ENCODE measurements at regions not wholly inside any gene's neighbourhood (a gene's known extent, or its start where the extent isn't known, plus 50 kb on each side); places are given as distances from the start of the nearest gene placed in this dataset.
"Not testable (repeated sequence)": the region's sequence is repeated elsewhere in the genome, so short reads cannot be mapped to it uniquely, and the experiment has no call there.

DNA sequence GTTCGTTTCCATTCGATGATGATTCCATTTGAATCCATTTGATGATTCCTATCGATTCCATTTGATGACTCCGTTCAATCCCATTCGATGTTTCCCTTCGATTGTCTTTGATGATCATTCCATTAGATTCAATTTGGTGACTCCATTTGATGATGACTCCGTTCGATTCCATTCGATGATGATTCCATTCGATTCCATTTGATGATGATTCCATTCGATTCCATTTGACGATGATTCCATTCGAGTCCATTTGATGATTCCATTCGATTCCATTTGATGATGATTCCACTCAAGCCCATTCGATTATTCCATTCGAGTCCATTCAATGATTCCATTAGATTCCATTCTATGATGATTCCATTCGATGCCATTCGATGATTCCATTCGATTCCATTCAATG lies 2730.6 kb downstream of the RPIA start:
- H4K20me1 ChIP-seq (replicated peaks; ENCODE audit: control insufficient read depth, extremely low read depth, insufficient read depth, low read length); H3K27me3 ChIP-seq (ENCODE audit: control insufficient read depth in 2 of 2, insufficient read depth in 2 of 2, low read length in 2 of 2); H3K36me3 ChIP-seq (ENCODE audit: control insufficient read depth in 2 of 2, extremely low read depth in 1 of 2, insufficient read depth in 2 of 2, low read length in 2 of 2); DNase-seq (ENCODE audit: low read depth, low spot score); dilution Hi-C loops (cut with MboI; ENCODE audit: extremely low pct_ligation_motif_present, low sequenced_read_pairs); H3K27ac ChIP-seq (ENCODE audit: insufficient read depth, low read depth, low read length); H3K4me3 ChIP-seq (replicated peaks in 1 of 3; ENCODE audit: insufficient read depth in 1 of 3, low read depth in 1 of 3, low read length in 3 of 3); CTCF ChIA-PET; FAIRE-seq; H3K4me1 ChIP-seq (ENCODE audit: control insufficient read depth, extremely low read depth, insufficient read depth, low read length); H2AFZ ChIP-seq (ENCODE audit: low read depth, low read length); BruUV-seq (replicated peaks); POLR2A ChIA-PET; H3K4me2 ChIP-seq (ENCODE audit: insufficient read depth, low read length); intact Hi-C loops (cut with micrococcal nuclease); H3K79me2 ChIP-seq (ENCODE audit: control insufficient read depth, insufficient read depth, low read length); H3K9ac ChIP-seq (replicated peaks; ENCODE audit: extremely low read depth, insufficient read depth, low read length); H3K9me1 ChIP-seq (replicated peaks; ENCODE audit: control insufficient read depth, extremely low read depth, insufficient read depth, low read length); H3K9me3 ChIP-seq (replicated peaks; ENCODE audit: control insufficient read depth, insufficient read depth, low read length): not testable (repeated sequence)

DNA sequence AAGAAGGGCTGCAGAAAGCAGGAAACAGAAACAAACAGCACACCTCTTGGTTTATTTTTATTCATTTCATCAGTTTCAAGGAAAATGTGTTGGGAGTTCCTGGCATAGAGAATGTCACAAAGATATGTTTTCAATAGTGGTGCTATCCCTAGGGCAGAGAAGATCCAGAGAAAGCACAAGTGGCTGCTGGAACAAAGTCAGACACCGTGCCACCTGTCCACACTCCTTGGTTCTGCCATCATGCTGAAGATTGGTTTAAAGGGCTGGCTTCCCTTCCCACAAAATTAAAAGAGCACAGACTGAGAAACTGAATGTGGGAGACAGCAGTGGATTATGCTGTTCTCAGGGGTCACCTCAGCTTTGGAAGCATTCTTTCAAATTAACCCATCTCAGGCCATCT lies 2735.7 kb downstream of the RPIA start:
- H3K27me3 ChIP-seq (ENCODE audit: control insufficient read depth in 2 of 2, insufficient read depth in 2 of 2, low read length in 2 of 2); BruUV-seq (replicated peaks); H3K9me3 ChIP-seq (replicated peaks; ENCODE audit: control insufficient read depth, insufficient read depth, low read length); CTCF ChIA-PET; H3K9me1 ChIP-seq (replicated peaks; ENCODE audit: control insufficient read depth, extremely low read depth, insufficient read depth, low read length); dilution Hi-C loops (cut with MboI; ENCODE audit: extremely low pct_ligation_motif_present, low sequenced_read_pairs); H3K4me3 ChIP-seq (replicated peaks in 1 of 3; ENCODE audit: insufficient read depth in 1 of 3, low read depth in 1 of 3, low read length in 3 of 3); POLR2A ChIA-PET; H2AFZ ChIP-seq (ENCODE audit: low read depth, low read length); FAIRE-seq; H4K20me1 ChIP-seq (replicated peaks; ENCODE audit: control insufficient read depth, extremely low read depth, insufficient read depth, low read length); DNase-seq (ENCODE audit: low read depth, low spot score); H3K9ac ChIP-seq (replicated peaks; ENCODE audit: extremely low read depth, insufficient read depth, low read length); H3K4me2 ChIP-seq (ENCODE audit: insufficient read depth, low read length); intact Hi-C loops (cut with micrococcal nuclease); H3K4me1 ChIP-seq (ENCODE audit: control insufficient read depth, extremely low read depth, insufficient read depth, low read length); H3K36me3 ChIP-seq (ENCODE audit: control insufficient read depth in 2 of 2, extremely low read depth in 1 of 2, insufficient read depth in 2 of 2, low read length in 2 of 2); H3K27ac ChIP-seq (ENCODE audit: insufficient read depth, low read depth, low read length); H3K79me2 ChIP-seq (ENCODE audit: control insufficient read depth, insufficient read depth, low read length): not testable (repeated sequence)

GRCh38 chr2:91441932-91442245 lies 2750.4 kb downstream of the RPIA start:
- intact Hi-C loops (cut with micrococcal nuclease); H3K4me2 ChIP-seq (ENCODE audit: insufficient read depth, low read length); H3K27ac ChIP-seq (ENCODE audit: insufficient read depth, low read depth, low read length); CTCF ChIA-PET; BruUV-seq (replicated peaks); dilution Hi-C loops (cut with MboI; ENCODE audit: extremely low pct_ligation_motif_present, low sequenced_read_pairs); H4K20me1 ChIP-seq (replicated peaks; ENCODE audit: control insufficient read depth, extremely low read depth, insufficient read depth, low read length); POLR2A ChIA-PET; H2AFZ ChIP-seq (ENCODE audit: low read depth, low read length); H3K9ac ChIP-seq (replicated peaks; ENCODE audit: extremely low read depth, insufficient read depth, low read length); H3K4me1 ChIP-seq (ENCODE audit: control insufficient read depth, extremely low read depth, insufficient read depth, low read length); DNase-seq (ENCODE audit: low read depth, low spot score); H3K9me1 ChIP-seq (replicated peaks; ENCODE audit: control insufficient read depth, extremely low read depth, insufficient read depth, low read length); H3K36me3 ChIP-seq (ENCODE audit: control insufficient read depth in 2 of 2, extremely low read depth in 1 of 2, insufficient read depth in 2 of 2, low read length in 2 of 2); H3K9me3 ChIP-seq (replicated peaks; ENCODE audit: control insufficient read depth, insufficient read depth, low read length); FAIRE-seq; H3K79me2 ChIP-seq (ENCODE audit: control insufficient read depth, insufficient read depth, low read length): not testable (repeated sequence)
- H3K4me3 ChIP-seq (replicated peaks in 1 of 3; ENCODE audit: insufficient read depth in 1 of 3, low read depth in 1 of 3, low read length in 3 of 3): peak overlapping the region in 1 of 3 experiments; percentile 12
- H3K27me3 ChIP-seq (ENCODE audit: control insufficient read depth in 2 of 2, insufficient read depth in 2 of 2, low read length in 2 of 2): peaks cover 10 to 14% of the 10 kb centered on the region in 2 experiments

All from endothelial cell of umbilical vein (primary cell).